HG02571 (cell line): ENCODE measurements at regions not wholly inside any gene's neighbourhood (a gene's known extent, or its start where the extent isn't known, plus 50 kb on each side); places are given as distances from the start of the nearest gene placed in this dataset.

Experiments used
- ATAC-seq: cut with Tn5 transposase; IDR thresholded peaks from one replicate; pipeline ENCODE4 v1.9.1; 2021; ENCODE audit warnings: mild to moderate bottlenecking, moderate library complexity; ENCODE audit not compliant: unreplicated experiment

- no peak for ATAC-seq
These were observed 132.3 kb downstream of the TINAG start for GRCh38 chr6:54440549-54440948.

- no peak for ATAC-seq
These were observed 132.8 kb downstream of the TINAG start for GRCh38 chr6:54441020-54441419.

DNA sequence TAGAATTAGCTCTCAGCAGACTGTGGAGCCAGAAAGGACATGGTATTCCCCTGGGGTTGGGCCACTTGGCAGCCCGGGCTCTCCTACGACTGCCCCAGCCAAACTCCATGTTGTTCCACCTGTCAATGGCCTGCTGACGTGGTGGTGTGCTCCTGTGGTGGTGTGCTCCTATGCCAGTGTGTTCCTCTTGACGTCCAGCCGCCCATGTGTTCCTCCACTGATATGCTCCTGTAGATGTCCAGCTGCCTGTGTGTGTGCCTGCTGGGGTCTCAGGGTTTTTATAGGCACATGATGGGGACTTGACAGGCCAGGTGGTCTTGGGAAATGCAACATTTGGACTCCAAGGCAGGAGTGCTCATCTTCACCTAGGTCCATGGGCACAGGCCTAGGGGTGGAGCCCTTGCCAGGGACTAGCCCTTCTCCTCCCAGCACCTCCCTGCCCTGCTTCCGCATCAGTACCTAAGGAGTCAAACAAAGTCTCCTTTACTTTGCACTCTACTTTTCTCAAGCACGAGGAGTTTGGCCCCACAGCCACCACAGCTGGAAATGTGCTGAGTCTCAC is 133.5 kb downstream of the TINAG start:
- ATAC-seq, result no peak

GRCh38 chr6:54445207-54445606 is 137.0 kb downstream of the TINAG start:
- ATAC-seq, result no peak

- no peak for ATAC-seq
These were observed 140.4 kb downstream of the TINAG start for GRCh38 chr6:54448617-54449016.

- no peak for ATAC-seq
These were observed 143.3 kb downstream of the TINAG start for GRCh38 chr6:54451516-54451915.

GRCh38 chr6:54463354-54464024 is 155.2 kb downstream of the TINAG start:
- ATAC-seq, result no peak

- no peak for ATAC-seq
These were observed 157.5 kb downstream of the TINAG start for GRCh38 chr6:54465649-54466300.

- ATAC-seq, result no peak
These were observed 159.1 kb downstream of the TINAG start for GRCh38 chr6:54467384-54467783.

- no peak for ATAC-seq
These were observed 165.1 kb downstream of the TINAG start for GRCh38 chr6:54473328-54473727.

DNA sequence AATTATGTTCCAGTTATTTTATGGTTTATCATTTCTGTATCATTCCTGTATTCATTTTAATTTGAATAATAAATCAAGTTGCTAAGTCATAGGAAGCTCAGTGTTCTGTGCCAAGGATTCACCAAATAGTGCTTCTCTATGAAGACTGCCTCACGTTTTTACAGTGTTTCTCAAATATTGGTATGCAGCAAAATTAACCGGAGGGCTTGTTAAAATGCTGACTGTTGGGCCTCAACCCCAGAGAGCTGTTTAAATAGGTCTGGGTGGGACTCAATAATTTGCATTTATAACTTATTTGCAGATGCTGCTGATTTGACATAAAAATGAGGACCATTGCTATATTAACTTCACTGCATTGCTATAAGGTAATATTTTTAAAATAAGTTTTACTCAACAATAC is 166.7 kb downstream of the TINAG start:
- ATAC-seq, result no peak

GRCh38 chr6:54481091-54481490 is 172.8 kb downstream of the TINAG start:
- ATAC-seq, result no peak

- no peak for ATAC-seq
These were observed 183.2 kb downstream of the TINAG start for GRCh38 chr6:54491431-54491830.

- no peak for ATAC-seq
These were observed 184.9 kb downstream of the TINAG start for GRCh38 chr6:54493138-54493537.

- no peak for ATAC-seq
These were observed 194.9 kb downstream of the TINAG start for GRCh38 chr6:54503144-54503543.

DNA sequence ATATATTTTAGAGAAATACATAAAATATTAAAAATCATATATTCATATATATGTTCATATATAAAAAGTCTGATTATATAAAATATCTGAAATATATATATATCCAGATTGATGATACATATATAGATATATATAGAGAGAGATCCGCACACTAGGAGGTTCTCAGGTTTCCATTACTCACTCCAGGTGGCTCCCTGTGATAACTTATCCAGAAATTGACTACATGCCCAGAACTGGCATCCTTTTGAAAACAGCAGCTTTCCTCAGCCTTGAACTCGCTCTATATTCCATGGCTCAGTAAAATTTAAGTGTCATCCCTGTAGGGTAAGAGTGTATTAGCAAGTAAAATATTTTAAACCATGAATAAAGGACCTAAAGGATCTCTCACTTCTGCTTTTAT is 206.8 kb downstream of the TINAG start:
- ATAC-seq, result no peak

- no peak for ATAC-seq
These were observed 207.5 kb downstream of the TINAG start for GRCh38 chr6:54515713-54516112.

GRCh38 chr6:54516321-54516720 is 208.1 kb downstream of the TINAG start:
- ATAC-seq, result no peak

- ATAC-seq, result no peak
These were observed 210.9 kb downstream of the TINAG start for GRCh38 chr6:54519161-54519560.

DNA sequence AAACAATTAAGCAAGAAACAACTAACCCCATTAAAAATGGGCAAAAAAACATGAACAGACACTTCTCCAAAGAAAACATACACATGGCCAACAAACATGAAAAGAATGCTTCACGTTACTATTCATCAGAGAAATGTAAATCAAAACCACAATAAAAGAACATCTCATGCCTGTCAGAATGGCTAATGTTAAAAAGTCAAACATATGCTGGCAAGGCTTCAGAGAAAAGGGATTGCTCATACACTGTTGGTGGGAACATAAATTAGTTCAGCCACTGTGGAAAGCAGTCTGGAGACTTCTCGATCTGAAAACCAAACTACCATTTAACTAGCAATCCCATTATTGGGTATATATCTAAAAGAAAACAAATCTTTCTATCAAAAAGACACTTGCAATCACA is 217.5 kb downstream of the TINAG start:
- no peak for ATAC-seq

GRCh38 chr6:54533567-54533966 is 225.3 kb downstream of the TINAG start:
- no peak for ATAC-seq

GRCh38 chr6:54535568-54535967 is 227.3 kb downstream of the TINAG start:
- no peak for ATAC-seq
